Neural cell (in vitro differentiated cells): ENCODE measurements at regions not wholly inside any gene's neighbourhood (a gene's known extent, or its start where the extent isn't known, plus 50 kb on each side); places are given as distances from the start of the nearest gene placed in this dataset.

ENCODE experiments used
- EP300 ChIP-seq: fragments of 450-650 bp; conservative IDR thresholded peaks from 2 replicates; pipeline ENCODE4 v1.6.1; 2014; ENCODE audit warnings: antibody characterized with exemption, mild to moderate bottlenecking, moderate library complexity; ENCODE audit not compliant: poor library complexity, severe bottlenecking
- EZH2 ChIP-seq: fragments of 200-600, 300-800 bp; shearing (Covaris generic), sonication (generic); IDR thresholded peaks from 2 replicates; pipeline ENCODE4 v1.6.1; 2014; ENCODE audit warnings: antibody characterized with exemption, low read length, borderline replicate concordance, mild to moderate bottlenecking; ENCODE audit not compliant: insufficient read depth, poor library complexity, severe bottlenecking
- MXI1 ChIP-seq: fragments of 450-650 bp; conservative IDR thresholded peaks from 2 replicates; pipeline ENCODE4 v1.6.1; 2014; ENCODE audit warnings: antibody characterized with exemption, mild to moderate bottlenecking; ENCODE audit not compliant: poor library complexity, severe bottlenecking
- POLR2AphosphoS5 ChIP-seq: IDR thresholded peaks from 2 replicates; pipeline ENCODE4 v1.6.1; 2012
- RAD21 ChIP-seq: fragments of 450-650 bp; conservative IDR thresholded peaks from 2 replicates; pipeline ENCODE4 v1.6.1; 2014; ENCODE audit warnings: antibody characterized with exemption, mild to moderate bottlenecking, moderate library complexity
- SMC3 ChIP-seq: fragments of 450-650 bp; conservative IDR thresholded peaks from 2 replicates; pipeline ENCODE4 v1.6.1; 2014; ENCODE audit warnings: antibody characterized with exemption, mild to moderate bottlenecking, moderate library complexity; ENCODE audit not compliant: poor library complexity
- TAF1 ChIP-seq: IDR thresholded peaks from 2 replicates; pipeline ENCODE4 v1.6.1; 2012; ENCODE audit warnings: low read depth
- TF ChIP-seq, protein P1 (sequence below): fragments of 450-650 bp; IDR thresholded peaks from 2 replicates; pipeline ENCODE4 v1.5.1; 2014; ENCODE audit warnings: antibody characterized with exemption, mild to moderate bottlenecking, moderate library complexity; ENCODE audit not compliant: poor library complexity, severe bottlenecking
- TF ChIP-seq, protein P2 (sequence below): IDR thresholded peaks from 2 replicates; pipeline ENCODE4 v1.6.1; 2012; ENCODE audit warnings: borderline replicate concordance

DNA sequence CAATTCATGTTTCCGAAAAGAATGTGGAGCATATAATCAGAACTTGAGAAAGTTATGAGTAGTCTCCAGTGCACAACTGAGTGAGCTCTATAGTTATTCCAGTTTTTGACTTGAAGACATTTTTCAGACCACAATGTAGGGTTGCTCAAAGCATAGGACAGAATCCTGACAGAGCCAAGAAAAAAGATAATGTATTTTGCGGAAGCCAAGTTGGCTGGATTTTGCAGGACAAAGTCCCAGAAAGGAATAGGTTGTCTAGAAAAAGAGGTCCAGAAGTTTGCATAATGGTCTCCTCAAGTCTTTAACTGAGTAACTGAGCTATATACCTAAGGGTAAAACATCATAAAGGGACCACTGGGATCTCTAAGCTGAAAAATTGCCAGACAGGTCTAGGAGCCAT is 1028.0 kb downstream of the TAF11L14 start:
- TF ChIP-seq, protein P1, sequence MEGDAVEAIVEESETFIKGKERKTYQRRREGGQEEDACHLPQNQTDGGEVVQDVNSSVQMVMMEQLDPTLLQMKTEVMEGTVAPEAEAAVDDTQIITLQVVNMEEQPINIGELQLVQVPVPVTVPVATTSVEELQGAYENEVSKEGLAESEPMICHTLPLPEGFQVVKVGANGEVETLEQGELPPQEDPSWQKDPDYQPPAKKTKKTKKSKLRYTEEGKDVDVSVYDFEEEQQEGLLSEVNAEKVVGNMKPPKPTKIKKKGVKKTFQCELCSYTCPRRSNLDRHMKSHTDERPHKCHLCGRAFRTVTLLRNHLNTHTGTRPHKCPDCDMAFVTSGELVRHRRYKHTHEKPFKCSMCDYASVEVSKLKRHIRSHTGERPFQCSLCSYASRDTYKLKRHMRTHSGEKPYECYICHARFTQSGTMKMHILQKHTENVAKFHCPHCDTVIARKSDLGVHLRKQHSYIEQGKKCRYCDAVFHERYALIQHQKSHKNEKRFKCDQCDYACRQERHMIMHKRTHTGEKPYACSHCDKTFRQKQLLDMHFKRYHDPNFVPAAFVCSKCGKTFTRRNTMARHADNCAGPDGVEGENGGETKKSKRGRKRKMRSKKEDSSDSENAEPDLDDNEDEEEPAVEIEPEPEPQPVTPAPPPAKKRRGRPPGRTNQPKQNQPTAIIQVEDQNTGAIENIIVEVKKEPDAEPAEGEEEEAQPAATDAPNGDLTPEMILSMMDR, result no peak
- TF ChIP-seq, protein P2, sequence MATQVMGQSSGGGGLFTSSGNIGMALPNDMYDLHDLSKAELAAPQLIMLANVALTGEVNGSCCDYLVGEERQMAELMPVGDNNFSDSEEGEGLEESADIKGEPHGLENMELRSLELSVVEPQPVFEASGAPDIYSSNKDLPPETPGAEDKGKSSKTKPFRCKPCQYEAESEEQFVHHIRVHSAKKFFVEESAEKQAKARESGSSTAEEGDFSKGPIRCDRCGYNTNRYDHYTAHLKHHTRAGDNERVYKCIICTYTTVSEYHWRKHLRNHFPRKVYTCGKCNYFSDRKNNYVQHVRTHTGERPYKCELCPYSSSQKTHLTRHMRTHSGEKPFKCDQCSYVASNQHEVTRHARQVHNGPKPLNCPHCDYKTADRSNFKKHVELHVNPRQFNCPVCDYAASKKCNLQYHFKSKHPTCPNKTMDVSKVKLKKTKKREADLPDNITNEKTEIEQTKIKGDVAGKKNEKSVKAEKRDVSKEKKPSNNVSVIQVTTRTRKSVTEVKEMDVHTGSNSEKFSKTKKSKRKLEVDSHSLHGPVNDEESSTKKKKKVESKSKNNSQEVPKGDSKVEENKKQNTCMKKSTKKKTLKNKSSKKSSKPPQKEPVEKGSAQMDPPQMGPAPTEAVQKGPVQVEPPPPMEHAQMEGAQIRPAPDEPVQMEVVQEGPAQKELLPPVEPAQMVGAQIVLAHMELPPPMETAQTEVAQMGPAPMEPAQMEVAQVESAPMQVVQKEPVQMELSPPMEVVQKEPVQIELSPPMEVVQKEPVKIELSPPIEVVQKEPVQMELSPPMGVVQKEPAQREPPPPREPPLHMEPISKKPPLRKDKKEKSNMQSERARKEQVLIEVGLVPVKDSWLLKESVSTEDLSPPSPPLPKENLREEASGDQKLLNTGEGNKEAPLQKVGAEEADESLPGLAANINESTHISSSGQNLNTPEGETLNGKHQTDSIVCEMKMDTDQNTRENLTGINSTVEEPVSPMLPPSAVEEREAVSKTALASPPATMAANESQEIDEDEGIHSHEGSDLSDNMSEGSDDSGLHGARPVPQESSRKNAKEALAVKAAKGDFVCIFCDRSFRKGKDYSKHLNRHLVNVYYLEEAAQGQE, result no peak
- TF ChIP-seq EZH2 (no peak), EP300 (no peak), RAD21 (no peak), POLR2AphosphoS5 (no peak), SMC3 (no peak), MXI1 (no peak), TAF1 (no peak)
